Activated T-cell treated with anti-CD3 and anti-CD28 coated beads, Interleukin-2, amount 50 U/mL, for 4 hours (primary cell): ENCODE measurements at regions not wholly inside any gene's neighbourhood (a gene's known extent, or its start where the extent isn't known, plus 50 kb on each side); places are given as distances from the start of the nearest gene placed in this dataset.

Experiments
- ATAC-seq, 2 donors: fragments of 200-7000 bp; cut with Tn5 transposase; one replicate each; pipeline ENCODE4 v1.10.0; 2021
- DNase-seq: peaks from one replicate; pipeline ENCODE4 v3.0.0-alpha.2; 2020
- H3K27me3 Mint-ChIP-seq: one replicate; pipeline ENCODE4 v1.8.0; 2021; ENCODE audit warnings: low read depth, mixed read lengths
- H3K36me3 Mint-ChIP-seq: one replicate; pipeline ENCODE4 v1.8.0; 2022; ENCODE audit warnings: mixed read lengths; ENCODE audit not compliant: insufficient read depth
- H3K4me1 Mint-ChIP-seq: one replicate; pipeline ENCODE4 v1.8.0; 2021; ENCODE audit warnings: low read depth, mixed read lengths
- H3K4me3 Mint-ChIP-seq: one replicate; pipeline ENCODE4 v1.8.0; 2021; ENCODE audit warnings: mild to moderate bottlenecking, moderate library complexity, mixed read lengths
- H3K9me3 Mint-ChIP-seq: one replicate; pipeline ENCODE4 v1.8.0; 2021; ENCODE audit warnings: mixed read lengths

DNA sequence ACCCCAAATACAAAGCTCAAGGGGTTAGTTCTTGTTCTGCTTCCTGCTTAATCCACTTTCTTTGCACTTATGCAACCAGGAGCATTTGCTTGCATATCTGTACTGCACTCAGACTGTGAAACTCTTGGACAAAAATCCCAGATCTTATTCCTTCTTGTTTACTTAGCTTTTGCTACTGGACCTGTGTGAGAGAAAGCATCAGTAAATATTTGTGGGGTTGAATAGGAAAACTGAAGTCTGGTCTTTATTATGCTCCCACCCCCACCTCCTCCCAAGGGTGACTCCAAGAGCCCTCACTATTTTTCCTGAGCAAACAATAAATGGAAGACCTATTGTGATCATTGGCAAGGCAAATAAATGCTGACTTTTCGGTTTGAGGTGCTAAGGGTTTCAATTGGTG lies 57.1 kb upstream of the VSTM2A start:
- ATAC-seq, result no peak
- H3K36me3 Mint-ChIP-seq, result no peaks in the 10 kb centered on the region
- DNase-seq, result no peak

More for the DNA sequence above, 57.1 kb upstream of the VSTM2A start:
- H3K4me3 Mint-ChIP-seq, result no peak overlapping the region
- no peaks in the 10 kb centered on the region for H3K27me3 Mint-ChIP-seq
- H3K9me3 Mint-ChIP-seq, result peaks cover 5% of the 10 kb centered on the region
- H3K4me1 Mint-ChIP-seq, result no peaks in the 10 kb centered on the region
